IMR-90 (cell line): ENCODE measurements at regions not wholly inside any gene's neighbourhood (a gene's known extent, or its start where the extent isn't known, plus 50 kb on each side); places are given as distances from the start of the nearest gene placed in this dataset.
A peak's percentile ranks its signal among the peaks of the same experiment; 100 is the strongest.

Source experiments
- ATAC-seq: fragments of 200-7000 bp; cut with Tn5 transposase; 2 replicates; pipeline ENCODE4 v1.9.1; 2020; ENCODE audit warnings: low read depth, mild to moderate bottlenecking, moderate library complexity
- BruUV-seq: library from RNA; stranded (reverse); fragments of 400-500 nt; replicated peaks from 2 replicates; lab custom pipeline; 2021; lab: Mats Ljungman, UMichigan
- CTCF ChIA-PET: fragments of 300-600 bp; formaldehyde crosslinking; extraction: SDS; loops from one replicate; lab custom pipeline; 2021; ENCODE audit warnings: antibody characterized with exemption; lab: Yijun Ruan, JAX
- POLR2A ChIA-PET: fragments of 300-600 bp; sonication (Branson Sonifier 250); formaldehyde crosslinking; loops from one replicate; lab custom pipeline; 2022; ENCODE audit warnings: antibody characterized with exemption; ENCODE audit not compliant: unreplicated experiment; lab: Charles Lee
- DNase-seq: peaks from one replicate; pipeline ENCODE4 v3.0.0; 2013
- H2AFZ ChIP-seq: replicated peaks from 2 replicates; pipeline ENCODE3; 2013; ENCODE audit warnings: low read length, mild to moderate bottlenecking; ENCODE audit not compliant: poor library complexity
- H2AK5ac ChIP-seq: 2 replicates; pipeline ENCODE4 v1.6.1; 2013; ENCODE audit warnings: low read depth, low read length, inconsistent platforms
- H2AK9ac ChIP-seq: replicated peaks from 2 replicates; pipeline ENCODE3; 2013; ENCODE audit warnings: mild to moderate bottlenecking, low read depth, low read length, moderate library complexity; ENCODE audit not compliant: poor library complexity
- H2BK120ac ChIP-seq: 2 replicates; pipeline ENCODE4 v1.6.1; 2013; ENCODE audit warnings: low read depth, low read length, inconsistent platforms
- H2BK15ac ChIP-seq: 3 replicates; pipeline ENCODE4 v1.6.1; 2013; ENCODE audit warnings: low read depth, low read length, inconsistent platforms
- H2BK20ac ChIP-seq: 2 replicates; pipeline ENCODE4 v1.6.1; 2013; ENCODE audit warnings: low read depth, mild to moderate bottlenecking, inconsistent platforms, low read length, moderate library complexity
- H2BK5ac ChIP-seq: 2 replicates; pipeline ENCODE4 v1.6.1; 2013; ENCODE audit warnings: mild to moderate bottlenecking, low read depth, low read length, inconsistent platforms; ENCODE audit not compliant: poor library complexity, severe bottlenecking
- H3K14ac ChIP-seq: replicated peaks from 2 replicates; pipeline ENCODE4 v1.6.1; 2013; ENCODE audit warnings: low read depth, low read length, inconsistent platforms
- H3K18ac ChIP-seq: 2 replicates; pipeline ENCODE4 v1.6.1; 2013; ENCODE audit warnings: low read depth, low read length, control low read depth
- H3K23ac ChIP-seq: 2 replicates; pipeline ENCODE4 v1.6.1; 2013; ENCODE audit warnings: low read depth, low read length, inconsistent platforms
- H3K27ac ChIP-seq: 2 replicates; pipeline ENCODE4 v1.5.1; 2013; ENCODE audit warnings: mild to moderate bottlenecking, control low read depth, low read length; ENCODE audit not compliant: insufficient read depth
- H3K27me3 ChIP-seq: 2 replicates; pipeline ENCODE4 v1.6.1; 2013; ENCODE audit warnings: low read length; ENCODE audit not compliant: control insufficient read depth, insufficient read depth
- H3K36me3 ChIP-seq: 2 replicates; pipeline ENCODE4 v1.6.1; 2013; ENCODE audit warnings: low read length, mixed read lengths; ENCODE audit not compliant: control insufficient read depth, insufficient read depth
- H3K4ac ChIP-seq: 2 replicates; pipeline ENCODE4 v1.6.1; 2013; ENCODE audit warnings: low read depth, low read length, inconsistent platforms
- H3K4me1 ChIP-seq: 2 replicates; pipeline ENCODE4 v1.6.1; 2013; ENCODE audit warnings: low read length, mixed read lengths; ENCODE audit not compliant: control insufficient read depth, insufficient read depth
- H3K4me2 ChIP-seq: 2 replicates; pipeline ENCODE4 v1.6.1; 2013; ENCODE audit warnings: low read depth, mild to moderate bottlenecking, control low read depth, low read length, moderate library complexity
- H3K4me3 ChIP-seq: 2 replicates; pipeline ENCODE4 v1.5.1; 2013; ENCODE audit warnings: low read depth, mild to moderate bottlenecking, control low read depth, low read length, moderate library complexity; ENCODE audit not compliant: insufficient read depth
- H3K56ac ChIP-seq: 2 replicates; pipeline ENCODE4 v1.6.1; 2013; ENCODE audit warnings: low read length, inconsistent platforms; ENCODE audit not compliant: insufficient read depth; ENCODE audit errors: extremely low read depth
- H3K79me1 ChIP-seq, 2 experiments: 2 replicates each; pipeline ENCODE4 v1.6.1; 2013; ENCODE audit warnings: low read length in 2 of 2, inconsistent platforms in 1 of 2, low read depth in 1 of 2
- H3K9ac ChIP-seq: 2 replicates; pipeline ENCODE4 v1.6.1; 2013; ENCODE audit warnings: low read depth, low read length, control low read depth
- H3K9me1 ChIP-seq: 2 replicates; pipeline ENCODE4 v1.6.1; 2013; ENCODE audit warnings: low read length, inconsistent platforms; ENCODE audit not compliant: insufficient read depth
- H3K9me3 ChIP-seq: 2 replicates; pipeline ENCODE4 v1.6.1; 2013; ENCODE audit warnings: low read length; ENCODE audit not compliant: control insufficient read depth, insufficient read depth
- H4K20me1 ChIP-seq: 2 replicates; pipeline ENCODE4 v1.6.1; 2013; ENCODE audit warnings: low read length, inconsistent platforms; ENCODE audit not compliant: insufficient read depth
- H4K5ac ChIP-seq: 2 replicates; pipeline ENCODE4 v1.6.1; 2013; ENCODE audit warnings: mild to moderate bottlenecking, low read depth, low read length, control low read depth
- H4K8ac ChIP-seq, 2 experiments: 2 replicates each; pipeline ENCODE4 v1.6.1; 2013; ENCODE audit warnings: low read depth in 2 of 2, low read length in 2 of 2, control low read depth in 1 of 2, inconsistent platforms in 1 of 2
- H4K91ac ChIP-seq: 2 replicates; pipeline ENCODE4 v1.6.1; 2013; ENCODE audit warnings: low read depth, low read length, inconsistent platforms; ENCODE audit not compliant: insufficient read depth
- CEBPB ChIP-seq: IDR thresholded peaks from 2 replicates; pipeline ENCODE4 v1.6.1; 2012; ENCODE audit warnings: low read depth, low read length, improper control_type of control experiment
- FOS ChIP-seq: fragments of 150-350 bp; IDR thresholded peaks from 2 replicates; pipeline ENCODE4 v1.6.1; 2016; ENCODE audit warnings: low read depth, low read length
- MAFK ChIP-seq: IDR thresholded peaks from 2 replicates; pipeline ENCODE4 v1.6.1; 2012; ENCODE audit warnings: low read depth, low read length, improper control_type of control experiment
- MXI1 ChIP-seq: IDR thresholded peaks from 2 replicates; pipeline ENCODE4 v1.6.1; 2012; ENCODE audit warnings: low read depth, mild to moderate bottlenecking, low read length, moderate library complexity, borderline replicate concordance
- NFE2L2 ChIP-seq: fragments of 150-350 bp; IDR thresholded peaks from 2 replicates; pipeline ENCODE4 v1.6.1; 2016; ENCODE audit warnings: low read depth, mild to moderate bottlenecking, low read length
- RAD21 ChIP-seq: IDR thresholded peaks from 2 replicates; pipeline ENCODE4 v1.6.1; 2012; ENCODE audit warnings: low read length, improper control_type of control experiment
- SMC3 ChIP-seq: fragments of 150-350 bp; IDR thresholded peaks from 2 replicates; pipeline ENCODE4 v1.6.1; 2016; ENCODE audit warnings: low read depth, mild to moderate bottlenecking, antibody characterized with exemption, low read length, moderate library complexity
- WGBS, 2 experiments: methylation state at CpG; one replicate each; pipeline versions ENCODE4 v1.1.5 to v1.1.7; 2013; ENCODE audit warnings: missing lambda C conversion rate in 2 of 2; ENCODE audit not compliant: insufficient read length in 1 of 2; ENCODE audit errors: extremely low coverage in 2 of 2; 5-methylcytosine and 5-hydroxymethylcytosine counted together
- dilution Hi-C: fragments of 300-500 bp; cut with HindIII; formaldehyde crosslinking; loops from one replicate; pipeline ENCODE4 v1.14.3; 2018; ENCODE audit warnings: low sequenced_read_pairs; ENCODE audit not compliant: unreplicated experiment
- in situ Hi-C: fragments of 300-500 bp; cut with MboI; formaldehyde crosslinking; loops from 3 replicates; pipeline ENCODE4 v1.14.3; 2019; ENCODE audit warnings: low sequenced_read_pairs, inconsistent platforms, mixed read lengths
- intact Hi-C: fragments of 100-400 bp; cut with micrococcal nuclease; formaldehyde crosslinking; loops from 2 replicates; pipeline ENCODE4 v1.10.0; 2022
- TF ChIP-seq, protein P1 (sequence below): conservative IDR thresholded peaks from 2 replicates; pipeline ENCODE4 v1.5.1; 2012; ENCODE audit warnings: mild to moderate bottlenecking, low read depth, low read length, improper control_type of control experiment

DNA sequence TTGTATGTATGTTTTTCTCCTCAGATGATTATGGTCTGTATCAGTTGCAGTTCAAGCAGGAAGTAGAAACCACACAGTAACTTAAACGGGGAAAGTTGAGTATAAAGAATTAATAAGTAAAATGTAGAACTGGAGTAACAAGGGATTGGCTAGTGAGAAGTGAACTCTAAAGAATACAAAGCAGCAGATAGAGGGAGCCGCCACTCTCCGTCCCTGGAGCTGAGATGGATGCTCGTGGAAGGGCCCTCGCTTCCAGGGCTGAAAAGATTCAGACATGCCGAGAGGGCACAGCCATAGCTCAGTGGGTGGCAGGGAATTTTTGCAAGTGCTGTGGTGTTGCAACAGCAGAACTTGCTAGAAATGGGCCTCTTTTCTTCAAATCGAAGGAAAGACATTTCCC lies 155.8 kb downstream of the COL6A3 start:
- Histone ChIP-seq H4K5ac (peak overlapping the region; percentile 91), H3K9ac (peak overlapping the region; percentile 87), H2AFZ (peak overlapping the region; percentile 27), H3K79me1 (peaks cover 20 to 40% of the 10 kb centered on the region in 2 experiments), H3K4me1 (peaks cover 46% of the 10 kb centered on the region), H3K9me3 (no peaks in the 10 kb centered on the region), H3K4ac (peak overlapping the region; percentile 100), H3K27me3 (no peaks in the 10 kb centered on the region), H3K36me3 (no peaks in the 10 kb centered on the region), H2AK9ac (peak overlapping the region; percentile 3), H2BK120ac (peak overlapping the region; percentile 99), H3K14ac (peak overlapping the region; percentile 99), H2AK5ac (peak overlapping the region; percentile 27), H3K4me2 (peak overlapping the region; percentile 61), H4K91ac (peak overlapping the region; percentile 99), H3K23ac (peak overlapping the region; percentile 40), H3K18ac (peak overlapping the region; percentile 92), H3K9me1 (peaks cover 34% of the 10 kb centered on the region), H4K8ac (peak overlapping the region; percentile 94 to 97), H2BK15ac (peak overlapping the region; percentile 99), H3K4me3 (no peak overlapping the region; the same call in 1 of the 2 replicates), H3K56ac (peak overlapping the region; percentile 98), H3K27ac (peak overlapping the region; percentile 95), H4K20me1 (no peaks in the 10 kb centered on the region), H2BK5ac (peak overlapping the region; percentile 95), H2BK20ac (peak overlapping the region; percentile 99)
- intact Hi-C loops, result loop anchor here (2.0 to 5.0 kb wide), 3 partner anchors 34 to 154 kb away; partner anchors contain the start of gene COL6A3
- in situ Hi-C loops, result no loop called here
- DNase-seq, result peak; percentile 55
- POLR2A ChIA-PET, result interaction anchor here (0.9 to 1.9 kb wide), 11 partner anchors 22 to 156 kb away, joined by 3 to 9 read pairs (median 4); partner anchors contain the start of gene COL6A3
- peak; percentile 79 for TF ChIP-seq CEBPB
- no peak for TF ChIP-seq NFE2L2
- no peak for TF ChIP-seq FOS
- TF ChIP-seq, protein P1, sequence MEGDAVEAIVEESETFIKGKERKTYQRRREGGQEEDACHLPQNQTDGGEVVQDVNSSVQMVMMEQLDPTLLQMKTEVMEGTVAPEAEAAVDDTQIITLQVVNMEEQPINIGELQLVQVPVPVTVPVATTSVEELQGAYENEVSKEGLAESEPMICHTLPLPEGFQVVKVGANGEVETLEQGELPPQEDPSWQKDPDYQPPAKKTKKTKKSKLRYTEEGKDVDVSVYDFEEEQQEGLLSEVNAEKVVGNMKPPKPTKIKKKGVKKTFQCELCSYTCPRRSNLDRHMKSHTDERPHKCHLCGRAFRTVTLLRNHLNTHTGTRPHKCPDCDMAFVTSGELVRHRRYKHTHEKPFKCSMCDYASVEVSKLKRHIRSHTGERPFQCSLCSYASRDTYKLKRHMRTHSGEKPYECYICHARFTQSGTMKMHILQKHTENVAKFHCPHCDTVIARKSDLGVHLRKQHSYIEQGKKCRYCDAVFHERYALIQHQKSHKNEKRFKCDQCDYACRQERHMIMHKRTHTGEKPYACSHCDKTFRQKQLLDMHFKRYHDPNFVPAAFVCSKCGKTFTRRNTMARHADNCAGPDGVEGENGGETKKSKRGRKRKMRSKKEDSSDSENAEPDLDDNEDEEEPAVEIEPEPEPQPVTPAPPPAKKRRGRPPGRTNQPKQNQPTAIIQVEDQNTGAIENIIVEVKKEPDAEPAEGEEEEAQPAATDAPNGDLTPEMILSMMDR, result 0 out of 2 replicates have a peak, but pooled peaks have one; percentile 24
- TF ChIP-seq MAFK, result no peak
- peak; percentile 27 for TF ChIP-seq RAD21
- TF ChIP-seq SMC3, result no peak
- no peak for TF ChIP-seq MXI1
- peak; percentile 15 for ATAC-seq
- BruUV-seq, result TSS peak; percentile 87
- CTCF ChIA-PET, result interaction anchor here (0.5 to 1.2 kb wide), 4 partner anchors 20 to 163 kb away, joined by 3 read pairs; no protein-coding TSS in a partner anchor
- dilution Hi-C loops, result no loop called here
- 0% methylated on average over 1 of the region's 7 CpGs; no CpG with 5 or more reads in 1 of the 2 experiments for WGBS, 2 experiments
